Skeletal muscle tissue (tissue), 3 donors: ENCODE measurements at regions not wholly inside any gene's neighbourhood (a gene's known extent, or its start where the extent isn't known, plus 50 kb on each side); places are given as distances from the start of the nearest gene placed in this dataset.
"Not testable (repeated sequence)": the region's sequence is repeated elsewhere in the genome, so short reads cannot be mapped to it uniquely, and the experiment has no call there.

Experiments used
- H3K27ac ChIP-seq: one replicate; pipeline ENCODE4 v1.7.0; 2013; ENCODE audit warnings: mild to moderate bottlenecking, low read depth, low read length, inconsistent platforms
- H3K27me3 ChIP-seq, 3 donors: one replicate each; pipeline ENCODE4 v1.7.0; 2013; ENCODE audit warnings: low read length in 3 of 3; ENCODE audit not compliant: control insufficient read depth in 3 of 3, insufficient read depth in 3 of 3
- H3K36me3 ChIP-seq, 3 donors: one replicate each; pipeline ENCODE4 v1.7.0; 2013; ENCODE audit warnings: low read length in 3 of 3; ENCODE audit not compliant: control insufficient read depth in 3 of 3, insufficient read depth in 3 of 3
- H3K4me1 ChIP-seq, 3 donors: one replicate each; pipeline ENCODE4 v1.7.0; 2013; ENCODE audit warnings: low read length in 3 of 3, mild to moderate bottlenecking in 3 of 3; ENCODE audit not compliant: control insufficient read depth in 3 of 3, insufficient read depth in 3 of 3
- H3K4me3 ChIP-seq, 3 donors: one replicate each; pipeline ENCODE4 v1.7.0; 2013; ENCODE audit warnings: low read length in 3 of 3
- H3K9ac ChIP-seq, 3 donors: one replicate each; pipeline ENCODE4 v1.7.0; 2013; ENCODE audit warnings: low read length in 3 of 3, mild to moderate bottlenecking in 3 of 3, moderate library complexity in 2 of 3, low read depth in 1 of 3
- H3K9me3 ChIP-seq, 3 donors: one replicate each; pipeline ENCODE4 v1.7.0; 2013; ENCODE audit warnings: low read length in 3 of 3; ENCODE audit not compliant: control insufficient read depth in 3 of 3
- donor health status: Osteomylitis.

- not testable (repeated sequence) for H3K9me3 ChIP-seq, H3K9ac ChIP-seq, H3K4me1 ChIP-seq, H3K27ac ChIP-seq, H3K36me3 ChIP-seq, H3K4me3 ChIP-seq, H3K27me3 ChIP-seq
Measured at GRCh38 chr4:66360395-66360794, 690.1 kb upstream of the EPHA5 start.

DNA sequence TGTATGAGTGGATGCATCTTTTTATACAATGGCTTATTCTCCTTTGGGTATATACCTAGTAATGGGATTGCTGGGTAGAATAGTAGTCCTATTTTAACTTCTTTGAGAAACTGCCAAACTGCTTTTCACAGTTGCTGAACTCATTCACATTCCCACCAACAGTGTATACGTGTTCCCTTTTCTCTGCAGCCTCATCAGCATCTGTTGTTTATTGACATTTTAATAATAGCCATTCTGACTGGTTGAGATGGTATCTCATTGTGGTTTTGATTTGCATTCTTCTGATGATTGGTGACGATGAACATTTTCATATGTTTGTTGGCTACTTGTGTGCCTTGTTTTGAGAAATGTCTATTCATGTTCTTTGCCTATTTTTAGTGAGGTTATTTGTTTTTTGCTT lies 687.0 kb upstream of the EPHA5 start:
- no peaks in the 10 kb centered on the region for H3K36me3 ChIP-seq
- H3K9ac ChIP-seq: no peak overlapping the region
- no peaks in the 10 kb centered on the region for H3K27me3 ChIP-seq
- H3K4me3 ChIP-seq: no peak overlapping the region
- H3K27ac ChIP-seq: no peak overlapping the region
- no peaks in the 10 kb centered on the region for H3K4me1 ChIP-seq
- H3K9me3 ChIP-seq: no peaks in the 10 kb centered on the region

- H3K36me3 ChIP-seq: no peaks in the 10 kb centered on the region
- no peaks in the 10 kb centered on the region for H3K27me3 ChIP-seq
- no peak overlapping the region for H3K27ac ChIP-seq
- no peak overlapping the region for H3K9ac ChIP-seq
- no peaks in the 10 kb centered on the region for H3K4me1 ChIP-seq
- H3K9me3 ChIP-seq: no peaks in the 10 kb centered on the region
- no peak overlapping the region for H3K4me3 ChIP-seq
Measured at GRCh38 chr4:66355328-66355727, 685.0 kb upstream of the EPHA5 start.

- Histone ChIP-seq H3K36me3 (no peaks in the 10 kb centered on the region), H3K9ac (no peak overlapping the region), H3K4me3 (no peak overlapping the region), H3K4me1 (no peaks in the 10 kb centered on the region), H3K27me3 (no peaks in the 10 kb centered on the region), H3K27ac (no peak overlapping the region), H3K9me3 (no peaks in the 10 kb centered on the region)
Measured at GRCh38 chr4:66351761-66352160, 681.5 kb upstream of the EPHA5 start.

DNA sequence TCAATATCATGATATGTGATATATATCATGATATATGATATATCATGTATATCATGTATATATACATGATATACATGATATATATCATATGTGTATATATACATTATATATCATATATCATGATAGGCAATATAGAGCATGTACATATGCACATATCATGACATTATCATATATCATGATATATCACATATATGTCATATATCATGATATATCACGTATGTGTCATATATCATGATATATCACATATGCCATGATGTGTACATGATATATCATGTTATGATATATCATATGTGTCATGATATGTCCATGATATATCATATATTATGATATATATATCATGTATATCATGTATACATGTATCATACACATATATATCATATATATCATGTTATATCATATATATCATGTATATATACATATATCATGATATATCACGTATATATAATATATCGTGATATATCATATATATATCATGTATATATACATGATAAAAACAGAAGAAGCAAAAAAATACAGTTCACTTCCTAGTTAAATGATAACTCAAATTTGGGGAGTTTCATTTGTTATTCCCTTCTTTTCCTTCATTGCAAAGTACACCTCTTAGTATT lies 670.1 kb upstream of the EPHA5 start:
- Histone ChIP-seq H3K36me3 (no peaks in the 10 kb centered on the region), H3K4me3 (no peak overlapping the region)

DNA sequence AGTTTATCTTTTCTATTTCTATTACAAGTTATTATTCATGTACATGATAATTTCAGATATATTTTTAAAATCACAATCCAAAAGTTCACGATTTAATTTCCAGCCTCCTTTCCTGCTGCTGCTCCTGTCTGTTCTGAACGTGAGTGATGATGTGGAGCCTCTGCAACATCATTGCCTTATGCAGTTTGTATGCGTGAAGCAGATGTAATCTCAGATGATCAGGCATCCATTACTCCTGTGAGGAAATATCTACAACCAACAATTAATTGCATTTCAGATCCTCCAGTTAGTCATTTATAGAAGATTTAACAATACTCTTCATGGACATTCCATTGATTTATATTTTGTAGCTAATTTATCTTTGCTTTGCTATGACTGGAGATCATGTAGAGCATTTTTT lies 668.7 kb upstream of the EPHA5 start:
- no peaks in the 10 kb centered on the region for H3K36me3 ChIP-seq
- no peak overlapping the region for H3K9ac ChIP-seq
- H3K27ac ChIP-seq: no peak overlapping the region
- H3K4me3 ChIP-seq: no peak overlapping the region
- H3K27me3 ChIP-seq: no peaks in the 10 kb centered on the region
- H3K4me1 ChIP-seq: no peaks in the 10 kb centered on the region
- H3K9me3 ChIP-seq: no peaks in the 10 kb centered on the region

More for the DNA sequence above, 670.1 kb upstream of the EPHA5 start:
- Histone ChIP-seq H3K27ac (no peak overlapping the region), H3K9me3 (no peaks in the 10 kb centered on the region), H3K27me3 (no peaks in the 10 kb centered on the region), H3K9ac (no peak overlapping the region), H3K4me1 (no peaks in the 10 kb centered on the region)

DNA sequence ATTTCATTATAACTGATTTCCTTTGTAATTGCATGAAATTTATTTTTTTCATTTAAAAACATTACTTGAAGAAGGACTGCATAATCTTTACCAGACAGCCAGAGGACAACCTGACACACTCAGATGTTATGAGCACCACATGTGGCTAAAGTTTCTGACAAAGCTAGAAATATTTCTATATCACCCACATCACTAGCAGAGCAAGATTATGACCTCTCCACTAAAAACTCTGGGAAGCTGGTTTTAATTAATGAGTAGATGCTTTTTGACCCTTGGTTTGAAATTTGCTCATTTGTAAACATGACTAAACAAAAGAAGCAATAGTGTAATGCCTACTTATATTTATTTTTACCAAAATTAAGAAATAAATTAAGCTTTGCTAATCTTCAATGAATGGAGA lies 661.5 kb upstream of the EPHA5 start:
- Histone ChIP-seq H3K27ac (no peak overlapping the region), H3K9ac (no peak overlapping the region), H3K4me1 (no peaks in the 10 kb centered on the region), H3K27me3 (no peaks in the 10 kb centered on the region), H3K9me3 (no peaks in the 10 kb centered on the region), H3K36me3 (no peaks in the 10 kb centered on the region), H3K4me3 (no peak overlapping the region)

DNA sequence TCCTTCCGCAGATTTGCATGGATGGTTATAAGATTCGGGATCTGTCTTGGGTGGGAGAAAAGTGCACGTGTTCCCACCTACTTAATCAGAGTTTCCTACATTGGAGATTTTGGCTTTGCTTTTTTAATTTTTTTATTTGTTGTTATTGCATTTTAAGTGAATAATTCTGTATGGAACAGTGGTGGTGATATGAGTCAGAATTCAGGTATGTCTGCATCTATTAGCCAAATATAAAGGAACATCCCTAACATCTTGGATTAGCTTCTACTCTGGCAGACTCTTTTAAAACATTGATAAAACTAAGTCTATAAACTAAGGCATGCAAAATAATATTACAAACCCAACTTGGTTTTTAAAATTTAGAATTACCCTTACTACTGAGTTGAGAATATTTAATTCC lies 659.8 kb upstream of the EPHA5 start:
- H3K4me3 ChIP-seq: no peak overlapping the region
- H3K36me3 ChIP-seq: no peaks in the 10 kb centered on the region
- no peaks in the 10 kb centered on the region for H3K4me1 ChIP-seq
- no peaks in the 10 kb centered on the region for H3K27me3 ChIP-seq
- H3K27ac ChIP-seq: no peak overlapping the region
- no peaks in the 10 kb centered on the region for H3K9me3 ChIP-seq
- no peak overlapping the region for H3K9ac ChIP-seq

- no peaks in the 10 kb centered on the region for H3K36me3 ChIP-seq
- no peaks in the 10 kb centered on the region for H3K4me1 ChIP-seq
- no peak overlapping the region for H3K9ac ChIP-seq
- H3K9me3 ChIP-seq: no peaks in the 10 kb centered on the region
- no peaks in the 10 kb centered on the region for H3K27me3 ChIP-seq
- H3K27ac ChIP-seq: no peak overlapping the region
- H3K4me3 ChIP-seq: no peak overlapping the region
Measured at GRCh38 chr4:66328803-66329574, 658.7 kb upstream of the EPHA5 start.

DNA sequence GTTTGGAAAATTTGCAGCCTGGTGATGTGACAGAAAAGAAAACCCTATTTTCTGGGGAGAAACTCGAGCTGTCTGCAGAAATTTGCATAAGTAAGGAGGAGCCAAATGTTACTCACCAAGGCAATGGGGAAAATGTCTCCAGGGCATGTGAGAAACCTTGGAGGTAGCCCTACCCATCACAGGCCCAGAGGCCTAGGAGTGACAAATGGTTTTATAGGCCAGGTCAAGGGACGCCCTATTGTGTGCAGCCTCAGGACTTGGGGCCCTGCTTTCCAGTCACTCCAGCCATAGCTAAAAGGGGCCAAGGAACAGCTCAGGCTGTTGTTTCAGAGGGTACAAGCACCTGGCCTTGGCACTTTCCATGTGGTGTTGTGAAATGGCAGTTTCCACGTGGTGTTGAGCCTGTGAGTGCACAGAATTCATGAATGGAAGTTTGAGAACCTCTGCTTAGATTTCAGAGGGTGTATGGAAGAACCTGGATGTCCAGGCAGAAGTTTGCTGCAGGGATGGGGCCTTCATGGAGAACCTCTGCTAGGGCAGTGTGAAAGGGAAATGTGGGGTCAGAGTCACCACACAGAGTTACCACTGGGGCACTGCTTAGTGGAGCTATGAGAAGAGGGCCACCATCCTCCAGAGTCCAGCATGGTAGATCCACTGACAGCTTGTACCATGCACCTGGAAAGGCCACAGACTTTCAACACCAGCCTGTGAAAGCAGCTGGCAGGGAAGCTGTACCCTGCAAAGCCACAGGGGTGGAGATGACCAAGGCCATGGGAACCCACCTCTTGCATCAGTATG lies 637.6 kb upstream of the EPHA5 start:
- H3K4me3 ChIP-seq: no peak overlapping the region

More for the DNA sequence above, 637.6 kb upstream of the EPHA5 start:
- H3K4me1 ChIP-seq: no peaks in the 10 kb centered on the region
- H3K27ac ChIP-seq: no peak overlapping the region
- H3K27me3 ChIP-seq: no peaks in the 10 kb centered on the region
- no peaks in the 10 kb centered on the region for H3K36me3 ChIP-seq
- no peak overlapping the region for H3K9ac ChIP-seq
- H3K9me3 ChIP-seq: no peaks in the 10 kb centered on the region
